ENCODE measurements at regions not wholly inside any gene's neighbourhood (a gene's known extent, or its start where the extent isn't known, plus 50 kb on each side); places are given as distances from the start of the nearest gene placed in this dataset.

- peaks cover 10% of the 10 kb centered on the region for H3K4me1 Mint-ChIP-seq
- no peak overlapping the region for H3K4me3 Mint-ChIP-seq
- TF ChIP-seq, protein P1, sequence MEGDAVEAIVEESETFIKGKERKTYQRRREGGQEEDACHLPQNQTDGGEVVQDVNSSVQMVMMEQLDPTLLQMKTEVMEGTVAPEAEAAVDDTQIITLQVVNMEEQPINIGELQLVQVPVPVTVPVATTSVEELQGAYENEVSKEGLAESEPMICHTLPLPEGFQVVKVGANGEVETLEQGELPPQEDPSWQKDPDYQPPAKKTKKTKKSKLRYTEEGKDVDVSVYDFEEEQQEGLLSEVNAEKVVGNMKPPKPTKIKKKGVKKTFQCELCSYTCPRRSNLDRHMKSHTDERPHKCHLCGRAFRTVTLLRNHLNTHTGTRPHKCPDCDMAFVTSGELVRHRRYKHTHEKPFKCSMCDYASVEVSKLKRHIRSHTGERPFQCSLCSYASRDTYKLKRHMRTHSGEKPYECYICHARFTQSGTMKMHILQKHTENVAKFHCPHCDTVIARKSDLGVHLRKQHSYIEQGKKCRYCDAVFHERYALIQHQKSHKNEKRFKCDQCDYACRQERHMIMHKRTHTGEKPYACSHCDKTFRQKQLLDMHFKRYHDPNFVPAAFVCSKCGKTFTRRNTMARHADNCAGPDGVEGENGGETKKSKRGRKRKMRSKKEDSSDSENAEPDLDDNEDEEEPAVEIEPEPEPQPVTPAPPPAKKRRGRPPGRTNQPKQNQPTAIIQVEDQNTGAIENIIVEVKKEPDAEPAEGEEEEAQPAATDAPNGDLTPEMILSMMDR (IDR thresholded peaks at IDR 0.05; ENCODE audit: unreplicated experiment), result no peak
- no peaks in the 10 kb centered on the region for H3K36me3 Mint-ChIP-seq
- peaks cover 12% of the 10 kb centered on the region for H3K9me3 Mint-ChIP-seq
- H3K27ac Mint-ChIP-seq, result no peak overlapping the region
- no peaks in the 10 kb centered on the region for H3K27me3 Mint-ChIP-seq (ENCODE audit: low read depth)
- DNase-seq (ENCODE audit: low spot score in 2 of 2, unreplicated experiment in 2 of 2), result no peak
Observed at GRCh38 chr12:91785655-91786498, 359.8 kb downstream of the BTG1 start.

- no peak overlapping the region for H3K4me3 Mint-ChIP-seq
- H3K9me3 Mint-ChIP-seq, result peaks cover 7% of the 10 kb centered on the region
- TF ChIP-seq, protein P1 (IDR thresholded peaks at IDR 0.05; ENCODE audit: unreplicated experiment), result no peak
- DNase-seq (ENCODE audit: low spot score in 2 of 2, unreplicated experiment in 2 of 2), result no peak
- no peaks in the 10 kb centered on the region for H3K36me3 Mint-ChIP-seq
- peaks cover 21% of the 10 kb centered on the region for H3K4me1 Mint-ChIP-seq
- no peaks in the 10 kb centered on the region for H3K27me3 Mint-ChIP-seq (ENCODE audit: low read depth)
- H3K27ac Mint-ChIP-seq, result no peak overlapping the region
Observed at GRCh38 chr12:91781114-91781513, 364.5 kb downstream of the BTG1 start.

DNA sequence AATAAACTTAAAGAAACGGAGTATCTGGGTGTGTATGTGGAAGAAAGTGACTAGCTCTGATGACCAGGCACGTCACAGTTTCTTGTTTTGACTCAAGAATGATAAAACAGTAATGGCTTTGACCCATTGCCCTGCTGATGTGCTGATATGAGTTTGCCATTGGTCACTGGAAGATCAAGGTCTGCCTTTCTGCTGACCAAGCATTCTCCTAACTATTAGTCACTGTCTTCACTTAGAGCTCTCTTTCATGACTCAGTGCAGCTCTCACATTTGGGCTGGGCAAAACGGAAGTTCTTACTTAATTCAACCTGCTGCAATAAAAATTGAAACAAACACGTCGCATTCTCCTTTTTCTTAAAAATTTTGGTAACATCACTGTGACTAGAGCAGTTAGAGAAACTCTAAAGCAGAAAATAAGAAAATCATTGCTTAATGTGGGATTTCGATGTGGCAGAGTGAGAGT lies 366.7 kb downstream of the BTG1 start:
- TF ChIP-seq, protein P1 (IDR thresholded peaks at IDR 0.05; ENCODE audit: unreplicated experiment), result no peak
- peak overlapping the region; percentile 84 for H3K27ac Mint-ChIP-seq
- H3K4me1 Mint-ChIP-seq, result peaks cover 27% of the 10 kb centered on the region

DNA sequence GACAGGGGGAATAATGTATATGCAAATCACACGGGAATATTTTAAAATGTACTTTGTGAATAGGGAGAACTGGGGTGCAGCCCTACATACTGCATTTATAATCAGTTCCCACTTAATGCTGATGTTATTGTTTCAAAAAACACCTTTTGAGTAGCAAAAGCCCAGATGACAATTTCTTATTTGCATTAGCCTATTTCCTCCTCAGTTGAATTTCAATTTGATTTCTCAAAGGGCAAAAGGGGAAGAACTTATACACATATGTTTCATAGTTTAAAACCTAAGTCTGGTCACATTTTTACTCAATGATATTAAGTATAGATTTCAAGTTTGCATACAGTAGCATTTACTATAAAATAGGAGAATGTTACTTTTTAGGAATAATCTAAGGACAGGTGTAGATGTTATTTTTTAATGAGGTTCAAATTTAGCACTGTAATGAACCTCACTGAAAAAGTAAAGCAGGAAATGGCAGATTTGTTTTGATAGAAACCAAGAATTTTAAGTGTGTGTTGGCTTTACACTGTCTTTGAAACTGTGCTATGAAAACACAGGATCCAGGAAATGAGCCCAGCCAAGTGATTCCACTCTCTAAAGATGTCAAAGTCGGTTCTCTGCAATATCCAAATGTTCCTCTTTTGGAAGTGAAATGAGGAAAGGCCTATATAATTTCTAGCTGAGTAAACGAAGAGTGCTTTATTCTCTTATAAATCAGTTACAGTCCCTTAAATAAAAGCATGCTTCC lies 367.4 kb downstream of the BTG1 start:
- TF ChIP-seq, protein P1 (IDR thresholded peaks at IDR 0.05; ENCODE audit: unreplicated experiment), result no peak
- H3K27me3 Mint-ChIP-seq (ENCODE audit: low read depth), result no peaks in the 10 kb centered on the region
- DNase-seq (ENCODE audit: low spot score in 2 of 2, unreplicated experiment in 2 of 2), result no peak
- no peaks in the 10 kb centered on the region for H3K36me3 Mint-ChIP-seq
- H3K27ac Mint-ChIP-seq, result peak overlapping the region; percentile 76
- peaks cover 27% of the 10 kb centered on the region for H3K4me1 Mint-ChIP-seq
- peaks cover 7% of the 10 kb centered on the region for H3K9me3 Mint-ChIP-seq
- H3K4me3 Mint-ChIP-seq, result no peak overlapping the region

More for the DNA sequence above, 366.7 kb downstream of the BTG1 start:
- H3K9me3 Mint-ChIP-seq, result peaks cover 7% of the 10 kb centered on the region
- no peak overlapping the region for H3K4me3 Mint-ChIP-seq
- no peak for DNase-seq (ENCODE audit: low spot score in 2 of 2, unreplicated experiment in 2 of 2)
- H3K36me3 Mint-ChIP-seq, result no peaks in the 10 kb centered on the region
- H3K27me3 Mint-ChIP-seq (ENCODE audit: low read depth), result no peaks in the 10 kb centered on the region

DNA sequence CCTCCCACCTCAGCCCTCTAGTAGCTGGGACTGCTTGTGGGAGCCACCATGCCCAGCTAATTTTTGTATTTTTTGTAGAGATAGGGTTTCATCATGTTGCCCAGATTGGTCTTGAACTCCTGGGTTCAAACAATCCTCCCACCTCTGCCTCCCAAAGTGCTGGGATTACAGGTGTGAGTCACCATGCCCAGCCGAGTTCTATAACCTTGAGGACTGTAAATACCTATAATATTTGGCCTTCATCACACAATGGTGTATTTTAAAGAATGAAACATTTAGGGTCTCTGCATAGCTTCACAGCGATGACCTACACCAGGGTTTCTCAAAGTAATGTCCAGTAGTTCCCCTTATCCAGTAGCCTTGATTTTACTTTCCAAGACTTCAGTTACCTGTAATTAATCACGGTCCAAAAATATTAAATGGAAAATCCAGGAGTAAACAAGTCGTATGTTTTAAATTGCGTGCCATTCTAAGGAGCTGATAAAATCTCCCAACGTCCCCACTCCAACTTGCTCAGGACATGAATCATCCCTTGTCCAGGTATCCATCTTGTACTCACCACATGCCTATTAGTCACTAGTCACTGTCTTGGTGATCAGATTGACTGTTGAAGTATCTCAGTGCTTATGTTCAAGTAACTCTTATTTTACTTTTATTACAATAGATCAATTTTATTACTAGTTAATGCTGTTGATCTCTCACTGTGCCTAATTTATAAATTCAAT lies 368.2 kb downstream of the BTG1 start:
- Mint-ChIP-seq H3K36me3 (no peaks in the 10 kb centered on the region), H3K4me3 (no peak overlapping the region), H3K9me3 (peaks cover 1% of the 10 kb centered on the region), H3K27ac (no peak overlapping the region), H3K27me3 (ENCODE audit: low read depth) (no peaks in the 10 kb centered on the region), H3K4me1 (peaks cover 27% of the 10 kb centered on the region)
- TF ChIP-seq, protein P1 (IDR thresholded peaks at IDR 0.05; ENCODE audit: unreplicated experiment), result no peak
- no peak for DNase-seq (ENCODE audit: low spot score in 2 of 2, unreplicated experiment in 2 of 2)

All from mesothelial cell of epicardium (in vitro differentiated cells).